ENCODE measurements at regions not wholly inside any gene's neighbourhood (a gene's known extent, or its start where the extent isn't known, plus 50 kb on each side); places are given as distances from the start of the nearest gene placed in this dataset.

DNA sequence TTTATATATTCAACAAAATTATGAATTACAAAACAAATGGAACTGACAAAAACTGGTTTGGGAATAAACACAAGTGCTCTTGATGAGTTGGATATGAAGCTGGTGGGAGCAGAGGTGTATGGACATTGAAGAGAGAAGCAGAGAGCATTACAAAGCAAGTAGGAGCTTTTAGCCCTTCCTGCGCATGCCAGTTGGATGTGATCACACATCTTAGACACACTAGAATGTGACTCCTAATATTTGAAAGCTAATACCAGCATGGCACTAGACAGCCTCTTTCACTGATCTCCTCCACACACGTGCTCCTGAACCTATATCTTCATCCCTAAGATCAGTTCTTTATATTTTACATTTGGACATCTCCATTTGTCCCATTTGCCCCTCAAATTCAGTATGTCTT is 298.1 kb downstream of the MTX2 start:
- POLR2A ChIA-PET (ENCODE audit: unreplicated experiment), result no interaction called here
- Histone ChIP-seq H2AFZ (no peak overlapping the region), H3K9me2 (ENCODE audit: insufficient read depth) (no peaks in the 10 kb centered on the region), H3K79me2 (ENCODE audit: low read depth) (no peaks in the 10 kb centered on the region), H3F3A (ENCODE audit: insufficient read depth, low read depth) (peaks cover 2% of the 10 kb centered on the region; the same call in 1 of the 2 replicates), H3K27me3 (ENCODE audit: insufficient read depth, low read depth) (no peaks in the 10 kb centered on the region), H3K27ac (no peak overlapping the region), H3K9me3 (ENCODE audit: insufficient read depth, low read depth) (peaks cover under 1% of the 10 kb centered on the region; the same call in 1 of the 2 replicates), H3K36me3 (ENCODE audit: low read depth) (no peaks in the 10 kb centered on the region), H4K20me1 (ENCODE audit: insufficient read depth) (no peaks in the 10 kb centered on the region), H3K4me3 (no peak overlapping the region), H3K4me2 (no peak overlapping the region), H3K4me1 (replicated peaks; ENCODE audit: insufficient read depth) (peaks cover 9% of the 10 kb centered on the region)
- no peak for TF ChIP-seq EZH2 (IDR thresholded peaks at IDR 0.05; ENCODE audit: low read depth)
- TF ChIP-seq, protein P1, sequence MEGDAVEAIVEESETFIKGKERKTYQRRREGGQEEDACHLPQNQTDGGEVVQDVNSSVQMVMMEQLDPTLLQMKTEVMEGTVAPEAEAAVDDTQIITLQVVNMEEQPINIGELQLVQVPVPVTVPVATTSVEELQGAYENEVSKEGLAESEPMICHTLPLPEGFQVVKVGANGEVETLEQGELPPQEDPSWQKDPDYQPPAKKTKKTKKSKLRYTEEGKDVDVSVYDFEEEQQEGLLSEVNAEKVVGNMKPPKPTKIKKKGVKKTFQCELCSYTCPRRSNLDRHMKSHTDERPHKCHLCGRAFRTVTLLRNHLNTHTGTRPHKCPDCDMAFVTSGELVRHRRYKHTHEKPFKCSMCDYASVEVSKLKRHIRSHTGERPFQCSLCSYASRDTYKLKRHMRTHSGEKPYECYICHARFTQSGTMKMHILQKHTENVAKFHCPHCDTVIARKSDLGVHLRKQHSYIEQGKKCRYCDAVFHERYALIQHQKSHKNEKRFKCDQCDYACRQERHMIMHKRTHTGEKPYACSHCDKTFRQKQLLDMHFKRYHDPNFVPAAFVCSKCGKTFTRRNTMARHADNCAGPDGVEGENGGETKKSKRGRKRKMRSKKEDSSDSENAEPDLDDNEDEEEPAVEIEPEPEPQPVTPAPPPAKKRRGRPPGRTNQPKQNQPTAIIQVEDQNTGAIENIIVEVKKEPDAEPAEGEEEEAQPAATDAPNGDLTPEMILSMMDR (conservative IDR thresholded peaks at IDR 0.05), result no peak
- intact Hi-C loops (cut with micrococcal nuclease; ENCODE audit: unreplicated experiment), result loop anchor here (10.0 kb wide), 1 partner anchor 827 kb away; the partner anchor contains the start of gene AGPS
- no TSS peak for BruUV-seq (replicated peaks)
- no peak for DNase-seq
- CTCF ChIA-PET, result no interaction called here

DNA sequence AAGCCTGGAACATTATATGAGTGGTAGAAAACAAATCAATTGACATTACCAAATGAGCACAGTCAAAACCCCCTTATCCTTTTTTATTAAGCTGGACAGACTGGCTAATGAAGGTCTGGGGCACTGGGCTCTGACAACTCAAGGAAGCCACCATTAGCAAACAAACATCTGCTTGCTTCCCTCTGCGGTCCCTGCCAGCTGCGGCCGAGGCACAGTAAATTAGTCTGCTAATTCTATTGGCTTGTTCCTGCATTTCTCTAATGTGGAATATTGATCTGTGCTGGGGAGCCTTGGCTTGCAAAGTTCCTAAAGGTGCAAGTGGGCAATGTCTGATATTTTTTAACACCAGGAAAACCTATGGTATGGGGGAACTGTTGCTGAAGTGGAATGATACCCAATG is 300.3 kb downstream of the MTX2 start:
- Histone ChIP-seq H3K4me2 (no peak overlapping the region), H2AFZ (no peak overlapping the region), H3K9me2 (ENCODE audit: insufficient read depth) (no peaks in the 10 kb centered on the region), H3K4me1 (replicated peaks; ENCODE audit: insufficient read depth) (no peaks in the 10 kb centered on the region), H3K79me2 (ENCODE audit: low read depth) (no peaks in the 10 kb centered on the region), H3K9me3 (ENCODE audit: insufficient read depth, low read depth) (no peaks in the 10 kb centered on the region), H3K27ac (no peak overlapping the region), H4K20me1 (ENCODE audit: insufficient read depth) (no peaks in the 10 kb centered on the region), H3K27me3 (ENCODE audit: insufficient read depth, low read depth) (no peaks in the 10 kb centered on the region), H3K4me3 (no peak overlapping the region), H3F3A (ENCODE audit: insufficient read depth, low read depth) (no peaks in the 10 kb centered on the region), H3K36me3 (ENCODE audit: low read depth) (no peaks in the 10 kb centered on the region)
- TF ChIP-seq EZH2 (IDR thresholded peaks at IDR 0.05; ENCODE audit: low read depth), result no peak
- ChIA-PET POLR2A (ENCODE audit: unreplicated experiment) (no interaction called here), CTCF (no interaction called here)
- intact Hi-C loops (cut with micrococcal nuclease; ENCODE audit: unreplicated experiment), result loop anchor here (10.0 kb wide), 1 partner anchor 825 kb away; the partner anchor contains the start of gene AGPS
- BruUV-seq (replicated peaks), result no TSS peak
- no peak for DNase-seq

DNA sequence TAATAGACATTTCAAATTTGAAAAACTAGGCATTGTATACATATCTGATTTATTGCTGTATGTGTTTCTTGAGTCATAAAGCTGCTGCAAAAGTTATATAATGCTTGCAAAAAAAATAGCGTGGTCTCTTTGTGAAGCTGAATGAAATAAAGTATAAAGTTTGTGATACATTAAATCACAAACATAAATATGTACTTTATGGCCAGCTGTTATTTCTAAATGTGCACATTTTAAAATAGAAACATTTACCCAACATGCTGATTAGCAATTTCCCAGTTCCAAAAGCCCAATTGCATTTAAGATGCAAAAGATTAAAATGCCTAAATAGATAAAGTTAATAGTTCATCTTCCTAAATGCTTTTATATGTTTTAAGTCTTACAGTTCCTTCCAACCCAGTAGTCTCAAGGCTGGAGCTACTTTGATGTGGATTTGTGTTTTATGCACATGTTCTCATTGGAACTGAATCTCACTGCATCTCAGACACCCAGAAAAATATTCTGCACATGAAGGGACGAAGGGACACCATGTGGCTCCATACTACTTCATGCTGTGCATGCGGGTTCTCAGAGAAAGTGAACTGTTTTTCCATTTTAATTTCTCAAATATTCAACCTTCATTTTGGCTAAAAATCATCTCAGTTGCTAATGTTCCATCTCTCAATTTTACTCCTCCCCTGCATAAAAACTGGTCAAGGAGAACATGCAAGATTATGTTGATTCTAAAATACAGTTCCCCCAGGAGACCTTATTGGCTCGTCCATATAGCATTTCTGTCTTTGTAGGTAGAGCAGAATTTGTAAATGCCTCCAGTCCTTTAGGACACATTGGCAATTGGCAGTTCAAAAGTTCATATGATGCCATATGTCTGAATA is 304.6 kb downstream of the MTX2 start:
- no peaks in the 10 kb centered on the region for H3K4me1 ChIP-seq (replicated peaks; ENCODE audit: insufficient read depth)
- no peaks in the 10 kb centered on the region for H3K36me3 ChIP-seq (ENCODE audit: low read depth)
- H3K27me3 ChIP-seq (ENCODE audit: insufficient read depth, low read depth), result no peaks in the 10 kb centered on the region
- no peaks in the 10 kb centered on the region for H4K20me1 ChIP-seq (ENCODE audit: insufficient read depth)
- no peak overlapping the region for H3K4me2 ChIP-seq
- DNase-seq, result no peak
- ChIA-PET CTCF (no interaction called here), POLR2A (ENCODE audit: unreplicated experiment) (interaction anchor here (0.6 kb wide), 1 partner anchor 1424 kb away, joined by 8 read pairs; no protein-coding TSS in a partner anchor)
- no peaks in the 10 kb centered on the region for H3K9me2 ChIP-seq (ENCODE audit: insufficient read depth)
- no peak overlapping the region for H3K4me3 ChIP-seq
- H2AFZ ChIP-seq, result no peak overlapping the region
- TF ChIP-seq EZH2 (IDR thresholded peaks at IDR 0.05; ENCODE audit: low read depth), result no peak
- TF ChIP-seq, protein P1 (conservative IDR thresholded peaks at IDR 0.05), result no peak
- H3F3A ChIP-seq (ENCODE audit: insufficient read depth, low read depth), result no peaks in the 10 kb centered on the region
- no peaks in the 10 kb centered on the region for H3K79me2 ChIP-seq (ENCODE audit: low read depth)
- no TSS peak for BruUV-seq (replicated peaks)
- H3K27ac ChIP-seq, result no peak overlapping the region
- H3K9me3 ChIP-seq (ENCODE audit: insufficient read depth, low read depth), result no peaks in the 10 kb centered on the region
- intact Hi-C loops (cut with micrococcal nuclease; ENCODE audit: unreplicated experiment), result no loop called here

All from PC-9 (cell line).